AG08395 (cell line): ENCODE measurements at regions not wholly inside any gene's neighbourhood (a gene's known extent, or its start where the extent isn't known, plus 50 kb on each side); places are given as distances from the start of the nearest gene placed in this dataset.
"Not testable (repeated sequence)": the region's sequence is repeated elsewhere in the genome, so short reads cannot be mapped to it uniquely, and the experiment has no call there.

Experiments used
- DNase-seq: peaks from one replicate; pipeline ENCODE4 v3.0.0; 2012; ENCODE audit warnings: mixed read lengths, low spot score

DNA sequence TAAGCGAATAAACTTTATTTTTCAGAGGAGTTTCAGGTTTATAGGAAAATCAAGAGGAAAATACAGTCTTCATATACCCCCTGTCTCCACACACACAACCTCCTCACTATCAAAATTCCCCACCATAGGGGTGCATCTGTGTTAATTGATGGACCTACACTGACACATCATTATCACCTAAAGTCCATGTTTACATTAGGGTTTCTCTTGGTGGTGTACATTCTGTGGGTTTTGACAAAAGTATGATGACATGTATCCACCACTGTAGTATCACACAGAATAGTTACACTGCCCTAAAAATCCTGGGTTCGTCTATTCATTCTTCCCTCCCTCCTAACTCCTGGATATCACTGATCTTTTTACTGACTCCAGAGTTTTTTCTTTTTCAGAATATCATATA lies 654.2 kb downstream of the UQCRFS1 start:
- no peak for DNase-seq

DNA sequence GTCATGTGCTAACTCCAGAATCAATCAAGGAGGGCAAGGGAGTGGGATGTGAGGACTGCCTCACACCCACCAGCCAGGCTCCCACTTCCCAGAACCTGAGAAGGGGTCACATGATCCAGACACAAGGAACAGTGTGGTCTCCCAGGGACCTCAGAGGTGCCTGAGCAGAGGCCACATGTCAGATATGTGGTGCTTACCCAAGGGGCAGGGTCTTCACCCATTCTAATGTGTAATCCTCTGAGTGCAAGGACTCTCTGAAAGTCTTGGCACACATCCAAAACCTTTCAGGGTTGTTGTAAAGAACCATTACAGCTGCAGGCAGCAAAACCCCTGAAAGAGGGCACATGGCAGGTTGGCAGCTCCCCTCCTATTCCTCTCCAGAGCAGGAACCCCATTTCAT lies 656.6 kb downstream of the UQCRFS1 start:
- DNase-seq: no peak

DNA sequence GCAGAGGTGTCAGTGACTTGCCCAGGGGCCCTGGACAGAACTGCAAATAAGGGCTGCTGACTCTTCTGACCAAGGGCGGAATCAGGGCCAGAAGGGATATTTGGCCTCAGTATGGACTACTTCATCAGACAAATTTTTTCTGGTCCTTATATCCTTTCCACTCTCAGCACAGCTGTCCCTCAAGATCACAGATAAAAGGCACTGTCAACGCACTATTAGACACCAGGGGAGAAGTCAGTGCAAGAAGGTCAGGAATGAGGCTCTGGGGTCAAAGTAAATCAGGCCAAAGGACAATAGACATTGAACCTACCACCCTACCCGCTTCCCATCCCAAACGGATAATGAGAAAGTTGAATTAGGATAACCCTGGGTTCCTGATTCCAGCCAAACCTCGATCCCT lies 657.6 kb downstream of the UQCRFS1 start:
- DNase-seq: no peak

DNA sequence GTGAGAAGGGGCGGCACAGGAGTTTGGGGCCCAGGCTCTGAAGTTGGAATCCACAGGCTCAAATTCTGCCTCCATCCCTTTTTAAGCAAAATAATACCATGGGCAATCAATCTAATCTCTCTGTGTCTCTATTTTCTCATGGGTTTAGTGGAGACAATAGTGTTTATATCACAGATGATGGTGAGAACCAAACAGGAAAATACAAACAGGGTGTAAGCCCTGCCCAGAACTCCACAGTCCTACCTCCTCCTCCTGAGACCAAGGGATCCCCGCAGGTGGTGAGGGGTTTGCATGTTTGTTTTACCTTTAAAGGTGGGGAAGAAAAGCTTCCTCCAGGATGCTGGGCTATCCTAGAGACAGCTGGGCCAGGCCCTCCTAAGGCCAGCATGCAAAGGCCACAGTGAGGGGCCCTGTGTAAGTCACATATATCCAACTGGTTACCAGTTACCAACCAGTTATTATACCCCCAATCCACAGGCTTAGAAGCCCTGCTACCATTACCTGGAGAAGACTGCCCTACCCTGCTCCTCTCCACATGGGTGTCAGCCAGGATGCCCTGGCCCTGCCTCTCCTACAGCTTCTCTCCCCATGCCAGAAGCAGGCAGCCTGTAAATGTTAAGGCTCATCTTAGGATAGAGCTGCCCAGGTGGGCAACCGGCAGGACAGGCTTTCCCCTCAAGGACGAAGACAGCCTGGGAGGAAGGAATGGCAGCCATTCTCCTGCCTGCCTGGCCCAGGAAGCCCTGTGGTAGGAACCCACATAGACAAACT lies 658.4 kb downstream of the UQCRFS1 start:
- DNase-seq: no peak

DNA sequence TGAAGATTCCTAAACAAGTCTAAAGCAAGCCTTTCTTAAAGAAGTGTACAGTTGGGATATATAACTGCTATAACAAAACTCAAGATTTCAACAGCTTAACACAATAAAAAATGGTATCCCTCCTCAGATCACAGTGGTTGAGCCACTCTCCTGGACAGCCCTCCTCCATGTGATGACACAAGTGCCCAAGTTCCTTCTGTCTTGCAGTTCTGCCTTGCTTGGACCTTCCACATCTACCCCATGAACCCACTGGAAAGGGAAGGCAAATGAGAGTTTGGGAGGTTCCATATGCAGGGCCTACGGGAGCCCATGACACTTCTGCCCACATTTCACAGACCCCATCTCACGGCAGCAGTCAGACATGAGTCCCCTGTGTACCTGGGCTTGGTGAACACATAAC lies 659.2 kb downstream of the UQCRFS1 start:
- DNase-seq: no peak

DNA sequence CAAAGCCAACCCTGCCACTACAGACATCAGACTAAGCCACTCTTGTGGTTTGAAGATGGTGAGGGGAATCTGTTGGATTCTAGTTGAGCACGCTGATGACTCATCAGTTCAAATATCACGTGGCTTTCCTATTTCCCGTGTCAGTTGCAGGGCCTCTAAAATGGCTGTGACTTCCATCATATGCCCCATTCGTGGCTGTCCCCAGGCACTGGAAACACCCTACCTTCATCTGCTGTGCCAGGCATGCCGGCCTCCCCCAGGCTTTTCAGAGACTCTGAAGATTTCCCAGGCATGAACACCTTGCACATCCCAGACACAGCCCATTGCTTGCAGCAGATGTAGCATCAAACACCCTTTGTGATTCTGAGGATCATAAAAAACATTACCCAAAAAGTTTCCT lies 659.9 kb downstream of the UQCRFS1 start:
- no peak for DNase-seq

DNA sequence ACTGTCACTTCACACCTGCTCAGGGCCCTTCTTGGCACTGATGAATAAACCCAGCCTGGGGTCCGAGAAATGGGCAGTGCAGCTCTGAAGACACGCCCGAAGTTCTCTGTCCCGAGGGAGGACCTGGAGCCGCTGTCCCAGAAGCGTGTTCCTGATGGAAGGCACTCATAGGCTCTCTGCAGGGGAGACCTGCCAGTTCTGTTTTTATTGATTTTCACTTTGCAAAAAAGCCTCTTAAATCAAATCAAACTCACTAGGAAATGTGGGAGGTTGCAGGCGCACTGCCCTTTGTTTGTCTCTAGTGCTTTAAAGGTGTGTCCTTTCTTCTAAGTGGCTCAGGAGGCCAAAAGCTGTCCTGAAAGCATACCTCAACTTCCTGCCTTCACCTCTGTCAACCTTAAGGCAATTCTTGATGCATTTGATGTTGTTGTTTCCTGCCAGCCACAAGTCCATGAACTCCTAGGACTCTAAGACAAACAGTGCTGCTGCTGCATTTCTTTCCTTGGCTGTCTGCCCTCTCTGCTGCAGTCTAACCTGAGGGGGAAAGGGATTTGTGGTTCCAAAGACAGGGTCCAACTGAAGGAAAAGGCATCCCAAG lies 663.2 kb downstream of the UQCRFS1 start:
- DNase-seq: no peak

DNA sequence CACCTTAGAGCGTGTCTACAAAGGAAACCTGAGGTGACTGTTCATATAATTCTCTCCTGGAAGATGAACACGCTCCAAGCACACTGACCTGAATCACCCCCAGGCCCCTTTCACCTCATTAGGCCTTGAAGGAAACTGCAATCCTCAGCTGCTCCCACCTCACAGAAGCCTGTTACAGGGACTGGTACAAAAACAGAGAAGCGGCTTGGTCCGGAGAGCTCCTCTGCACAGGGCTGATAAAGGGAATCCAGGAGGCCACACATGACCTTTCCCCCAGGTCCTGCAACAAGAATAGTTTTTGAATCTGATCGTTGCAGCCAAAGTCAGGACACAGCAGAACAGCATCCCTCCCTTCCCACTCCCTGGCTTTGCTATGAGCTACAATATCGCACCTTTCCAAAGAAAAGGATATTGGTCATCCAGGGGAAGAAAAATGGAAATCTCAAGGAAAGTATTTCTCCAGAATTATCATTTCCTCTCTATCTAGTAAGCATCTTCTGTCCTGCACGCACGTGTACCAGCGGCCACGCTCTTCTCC lies 666.7 kb downstream of the UQCRFS1 start:
- no peak for DNase-seq

DNA sequence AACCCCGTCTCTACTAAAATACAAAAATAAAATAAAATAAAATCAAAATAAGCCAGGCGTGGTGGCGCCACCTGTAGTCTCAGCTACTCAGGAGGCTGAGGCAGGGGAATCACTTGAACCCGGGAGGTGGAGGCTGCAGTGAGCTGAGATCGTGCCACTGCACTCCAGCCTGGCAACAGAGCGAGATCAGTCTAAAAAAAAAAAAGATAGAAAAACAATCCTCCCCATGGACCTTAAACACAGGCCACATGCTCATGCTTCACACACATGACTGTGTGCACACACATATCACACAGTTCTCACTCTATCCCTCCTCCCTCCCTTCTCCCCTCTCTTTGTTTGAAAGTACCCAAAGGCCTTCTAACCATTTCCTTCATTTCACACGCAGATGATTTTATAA lies 667.6 kb downstream of the UQCRFS1 start:
- not testable (repeated sequence) for DNase-seq

DNA sequence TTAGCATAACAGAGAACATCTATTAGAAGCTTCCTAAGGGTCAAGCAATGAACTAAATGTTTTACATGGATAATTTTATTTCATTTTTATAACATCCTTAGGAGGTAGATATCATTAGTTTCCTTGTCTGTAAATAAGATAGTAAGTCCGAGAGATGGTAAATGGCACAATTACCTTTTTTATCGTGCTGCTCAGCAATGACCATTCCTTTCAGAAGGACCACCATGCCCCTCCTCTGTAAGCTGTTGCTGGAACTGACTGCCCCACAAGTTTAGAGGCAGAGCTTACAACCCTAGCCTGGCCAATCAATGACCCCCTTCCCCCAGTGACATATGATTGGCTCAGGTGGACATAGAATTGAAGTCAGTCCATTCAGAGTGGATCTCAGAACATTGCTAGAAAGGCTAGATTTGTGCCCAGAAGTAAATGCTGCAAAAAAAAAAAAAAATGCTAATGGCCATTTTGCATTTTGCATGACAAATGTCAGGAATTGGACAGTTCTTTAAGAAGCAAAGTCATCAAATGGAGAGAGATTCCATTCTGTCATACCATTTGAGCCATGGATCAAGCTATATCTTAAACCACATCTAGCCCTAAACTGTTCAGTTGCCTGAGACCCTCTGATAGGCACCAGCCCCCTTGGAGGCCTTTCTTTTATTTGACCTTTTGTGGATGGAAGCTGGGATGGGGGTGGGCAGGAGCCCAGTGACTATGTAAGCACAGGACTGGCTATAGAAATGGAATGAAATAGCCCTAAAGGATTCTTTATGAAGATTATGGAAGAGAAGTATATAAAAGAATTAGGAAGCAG lies 668.3 kb downstream of the UQCRFS1 start:
- no peak for DNase-seq

DNA sequence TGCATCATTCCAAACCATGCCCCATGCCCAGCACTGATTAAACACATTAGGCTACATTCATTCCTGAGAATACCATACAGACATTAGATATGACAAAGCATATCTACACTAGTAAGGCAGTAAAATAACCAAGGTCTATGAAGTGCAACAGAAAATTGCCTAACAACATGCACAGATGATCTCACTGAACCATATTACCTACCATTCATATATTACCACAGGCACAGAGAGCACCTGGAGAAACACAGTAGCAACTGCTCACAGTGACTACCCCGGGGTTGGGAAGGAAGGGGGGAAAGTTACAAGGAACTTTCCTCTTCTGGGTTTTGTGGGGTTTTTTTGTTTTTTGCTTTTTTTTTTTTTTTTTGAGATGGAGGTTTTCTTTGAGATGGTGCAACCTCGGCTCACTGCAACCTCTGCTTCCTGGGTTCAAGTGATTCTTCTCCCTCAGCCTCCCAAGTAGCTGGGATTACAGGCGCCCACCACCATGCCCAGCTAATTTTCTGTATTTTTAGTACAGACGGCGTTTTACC lies 669.6 kb downstream of the UQCRFS1 start:
- DNase-seq: no peak

DNA sequence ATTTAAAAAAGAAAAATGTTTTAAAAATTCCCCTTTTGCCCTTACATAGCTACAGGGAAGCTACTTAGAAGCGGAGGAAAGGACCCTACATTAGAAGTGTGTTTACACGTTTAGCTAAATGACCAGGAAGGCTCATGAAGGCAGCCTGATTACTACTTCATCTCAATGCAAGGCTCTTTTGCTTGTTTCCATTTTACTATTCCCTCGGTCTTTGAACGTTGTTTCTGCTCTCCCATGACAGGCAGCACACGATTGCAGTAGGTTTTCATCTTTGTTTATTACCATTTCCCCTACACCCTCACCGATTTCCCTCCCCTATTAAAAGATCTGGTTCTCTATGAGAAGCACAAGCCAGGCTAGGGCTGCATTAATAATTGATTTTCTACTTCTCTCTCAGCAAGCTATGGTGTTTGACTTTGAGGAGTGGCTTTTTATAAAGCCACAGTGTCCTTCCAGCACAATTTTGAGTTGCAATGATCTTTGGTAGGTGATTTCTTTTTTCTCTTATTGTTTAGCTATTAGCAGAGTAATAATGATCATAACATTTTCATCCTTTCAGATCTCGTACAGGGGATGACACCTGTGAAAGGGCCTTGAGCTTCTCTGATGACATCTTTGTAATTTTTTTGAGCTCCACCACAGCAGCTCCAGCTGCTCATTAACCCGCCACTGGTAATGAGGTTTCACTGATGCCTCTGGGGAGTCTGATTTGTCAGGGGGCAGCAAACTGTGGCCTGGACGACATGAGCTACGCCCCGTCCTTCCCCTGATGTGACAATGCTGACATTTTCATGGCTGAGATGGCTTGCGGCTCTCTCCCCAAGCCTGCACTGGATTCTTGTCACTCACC lies 670.3 kb downstream of the UQCRFS1 start:
- no peak for DNase-seq

DNA sequence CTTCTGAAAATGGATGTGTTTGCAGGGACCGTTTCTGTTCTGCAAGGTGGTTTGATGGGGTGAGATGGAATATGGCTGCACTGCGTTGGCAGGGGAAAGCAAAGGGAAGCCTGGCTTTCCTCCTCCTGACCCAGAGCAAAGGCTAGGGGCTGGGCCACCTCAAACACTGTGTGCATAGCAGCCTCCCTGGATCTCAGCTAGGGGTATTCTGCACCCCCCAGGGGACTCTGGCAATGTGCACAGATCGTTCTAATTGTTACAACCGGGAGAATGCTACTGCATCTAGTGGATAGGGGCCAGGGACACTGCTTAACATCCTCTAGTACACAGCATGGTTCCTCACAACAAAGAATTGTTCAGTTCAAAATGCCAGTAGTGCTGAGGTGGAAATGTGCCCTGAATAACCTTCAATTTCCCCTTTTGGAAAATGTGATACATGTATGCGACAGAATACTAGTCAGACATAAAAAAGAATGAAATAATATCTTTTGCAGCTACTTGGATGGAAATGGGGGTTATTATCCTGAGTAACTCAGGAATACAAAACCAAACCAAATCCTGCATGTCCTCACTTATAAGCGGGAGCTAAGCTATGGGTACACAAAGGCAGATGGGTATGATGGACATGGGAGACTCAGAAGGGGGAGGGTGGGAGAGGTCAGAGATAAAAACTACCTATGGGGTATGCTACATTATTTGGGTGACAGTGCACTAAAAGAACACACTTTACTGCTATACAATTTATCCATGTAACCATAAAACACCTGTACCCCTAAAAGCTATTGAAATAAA lies 671.2 kb downstream of the UQCRFS1 start:
- no peak for DNase-seq

DNA sequence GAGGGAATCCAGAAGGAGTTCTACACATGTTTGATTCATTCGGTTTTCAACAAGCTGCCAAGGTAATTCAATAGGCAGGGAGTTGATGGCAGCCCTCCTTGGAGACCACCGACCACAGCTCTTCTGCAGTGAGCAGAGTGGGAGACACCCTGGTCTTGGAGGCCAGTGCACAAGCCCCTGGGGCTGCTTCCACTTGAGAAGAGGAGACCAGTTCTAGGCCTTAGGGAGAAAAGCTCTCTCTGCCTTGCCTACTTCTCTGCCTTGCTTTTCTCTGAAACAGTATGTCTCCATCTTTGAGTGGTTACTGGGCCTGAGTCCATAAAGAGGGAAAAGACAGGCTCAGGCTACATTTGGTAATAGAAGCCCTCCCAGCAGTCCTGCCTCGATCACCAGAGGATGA lies 671.9 kb downstream of the UQCRFS1 start:
- no peak for DNase-seq

DNA sequence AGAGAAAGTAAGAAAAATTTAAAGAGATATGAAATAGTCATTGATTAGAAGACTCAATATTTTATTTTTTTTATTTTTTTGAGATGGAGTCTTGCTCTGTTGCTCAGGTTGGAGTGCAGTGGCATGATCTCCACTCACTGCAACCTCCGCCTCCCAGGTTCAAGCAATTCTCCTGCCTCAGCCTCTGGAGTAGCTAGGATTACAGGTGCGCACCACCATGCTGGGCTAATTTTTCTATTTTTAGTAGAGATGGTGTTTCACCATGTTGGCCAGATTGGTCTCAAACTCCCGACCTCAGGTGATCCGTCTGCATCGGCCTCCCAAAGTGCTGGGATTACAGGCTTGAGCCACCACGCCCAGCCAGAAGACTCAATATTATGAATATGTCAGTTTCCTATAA lies 672.6 kb downstream of the UQCRFS1 start:
- not testable (repeated sequence) for DNase-seq

DNA sequence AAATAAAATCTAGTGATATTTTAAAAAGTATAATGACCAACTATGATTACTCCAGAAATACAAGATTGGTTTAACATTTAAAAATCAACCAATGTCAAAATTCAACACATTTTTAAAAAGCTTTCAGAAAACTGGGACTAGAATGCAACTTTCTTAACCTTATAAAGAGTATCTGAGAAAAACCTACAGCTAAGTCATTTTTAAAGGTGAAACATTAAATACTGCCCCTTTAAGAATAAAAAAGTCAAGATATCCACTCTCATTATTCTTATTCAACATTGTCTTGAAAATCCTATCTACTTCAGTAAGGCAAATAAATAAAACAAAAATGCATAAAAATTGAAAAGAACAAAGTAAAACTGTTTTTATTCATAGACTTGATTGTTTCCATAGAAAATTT lies 673.2 kb downstream of the UQCRFS1 start:
- no peak for DNase-seq

DNA sequence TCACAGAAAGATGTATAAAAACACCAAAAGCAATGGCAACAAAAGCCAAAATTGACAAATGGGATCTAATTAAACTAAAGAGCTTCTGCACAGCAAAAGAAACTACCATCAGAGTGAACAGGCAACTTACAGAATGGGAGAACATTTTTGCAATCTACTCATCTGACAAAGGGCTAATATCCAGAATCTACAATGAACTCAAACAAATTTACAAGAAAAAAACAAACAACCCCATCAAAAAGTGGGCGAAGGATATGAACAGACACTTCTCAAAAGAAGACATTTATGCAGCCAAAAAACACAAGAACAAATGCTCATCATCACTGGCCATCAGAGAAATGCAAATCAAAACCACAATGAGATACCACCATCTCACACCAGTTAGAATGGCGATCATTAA lies 674.4 kb downstream of the UQCRFS1 start:
- DNase-seq: not testable (repeated sequence)

DNA sequence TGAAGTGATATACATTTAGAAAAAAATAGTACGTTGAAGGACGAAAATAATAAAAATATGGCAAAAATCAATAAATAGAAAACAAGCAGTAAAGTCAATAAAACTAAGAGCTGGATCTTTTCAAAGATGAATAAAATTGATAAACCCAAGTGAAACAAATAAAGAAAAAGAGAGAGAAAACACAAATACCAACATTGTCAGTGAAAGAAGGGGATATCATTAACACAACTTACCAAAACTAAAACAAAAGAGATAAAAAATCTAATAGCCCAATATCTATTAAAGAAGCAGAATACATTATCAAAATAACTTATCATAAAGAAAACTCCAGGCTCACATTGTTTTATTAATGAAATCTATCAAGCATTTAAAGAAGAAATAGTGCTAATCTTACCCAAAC lies 675.1 kb downstream of the UQCRFS1 start:
- no peak for DNase-seq

DNA sequence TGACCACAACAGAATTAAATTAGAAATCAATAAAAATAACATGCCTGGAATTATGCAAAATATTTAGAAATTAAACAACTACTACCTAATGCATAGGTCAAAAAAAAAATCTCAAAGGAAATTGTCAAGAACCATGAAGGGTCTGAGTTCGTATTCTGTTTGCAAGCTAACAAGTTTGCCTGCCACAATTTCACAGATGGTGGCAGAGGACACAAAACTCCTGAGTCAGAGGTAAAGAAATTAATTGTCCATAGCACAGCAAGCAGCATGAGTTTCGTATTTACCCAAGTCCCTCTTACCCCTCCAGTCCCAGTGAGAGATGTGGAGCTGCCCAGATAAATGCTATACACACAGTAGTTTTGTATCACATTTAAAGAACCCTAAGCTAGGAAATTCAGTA lies 675.9 kb downstream of the UQCRFS1 start:
- no peak for DNase-seq

DNA sequence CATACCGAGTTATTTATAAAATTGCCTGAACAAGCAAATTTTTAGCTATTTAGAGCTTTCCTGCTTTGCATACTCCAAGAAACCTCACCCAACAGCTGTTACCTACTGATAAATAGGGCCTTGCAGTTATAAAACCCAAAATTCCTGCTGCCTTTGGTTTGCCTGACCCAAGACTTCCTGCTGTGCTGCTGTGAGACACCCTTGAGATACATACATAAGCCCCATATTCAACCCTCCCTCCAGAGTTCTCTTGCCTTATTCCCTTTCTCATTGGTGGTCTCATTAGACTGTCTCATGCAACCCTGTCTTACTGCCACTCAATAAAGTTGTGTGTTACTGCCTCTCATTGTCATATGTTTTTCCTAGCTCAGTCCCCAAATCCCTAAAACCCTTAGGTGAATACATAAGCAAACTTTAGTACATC lies 677.6 kb downstream of the UQCRFS1 start:
- DNase-seq: no peak
